KMS-11 (cell line): ENCODE measurements at regions not wholly inside any gene's neighbourhood (a gene's known extent, or its start where the extent isn't known, plus 50 kb on each side); places are given as distances from the start of the nearest gene placed in this dataset.

Source experiments
- H2AFZ ChIP-seq: fragments of 200-600 bp; sonication (generic); 2 replicates; pipeline ENCODE4 v1.6.1; 2016; ENCODE audit warnings: antibody characterized with exemption, mixed run types, low read depth
- H3K27ac ChIP-seq: fragments of 200-600 bp; sonication (generic); 2 replicates; pipeline ENCODE4 v1.6.1; 2016; ENCODE audit warnings: mild to moderate bottlenecking, mixed run types
- H3K27me3 ChIP-seq: fragments of 200-600 bp; sonication (generic); 2 replicates; pipeline ENCODE4 v1.6.1; 2017; ENCODE audit warnings: mild to moderate bottlenecking, low read depth, mixed run types, moderate library complexity; ENCODE audit not compliant: insufficient read depth
- H3K36me3 ChIP-seq: fragments of 200-600 bp; sonication (generic); 2 replicates; pipeline ENCODE4 v1.6.1; 2017; ENCODE audit warnings: mild to moderate bottlenecking, mixed run types; ENCODE audit not compliant: insufficient read depth
- H3K4me1 ChIP-seq: fragments of 200-600 bp; sonication (generic); 2 replicates; pipeline ENCODE4 v1.6.1; 2016; ENCODE audit warnings: mild to moderate bottlenecking, low read depth, mixed run types; ENCODE audit not compliant: poor library complexity, severe bottlenecking
- H3K4me2 ChIP-seq: fragments of 200-600 bp; sonication (generic); 2 replicates; pipeline ENCODE4 v1.7.0; 2016; ENCODE audit warnings: mild to moderate bottlenecking, mixed run types
- H3K4me3 ChIP-seq: fragments of 200-600 bp; sonication (generic); IDR thresholded peaks from 2 replicates; pipeline ENCODE4 v1.6.1; 2017; ENCODE audit warnings: low read depth, low read length, mixed read lengths; ENCODE audit not compliant: insufficient read depth
- H3K79me2 ChIP-seq: fragments of 200-600 bp; sonication (generic); 2 replicates; pipeline ENCODE4 v1.6.1; 2016; ENCODE audit warnings: low read depth, mixed run types; ENCODE audit not compliant: insufficient read depth
- H3K9ac ChIP-seq: fragments of 200-600 bp; sonication (generic); 2 replicates; pipeline ENCODE4 v1.6.1; 2016; ENCODE audit warnings: mild to moderate bottlenecking, mixed run types
- H4K20me1 ChIP-seq: fragments of 200-600 bp; sonication (generic); 2 replicates; pipeline ENCODE4 v1.6.1; 2016; ENCODE audit warnings: mild to moderate bottlenecking, mixed run types; ENCODE audit not compliant: insufficient read depth
- TF ChIP-seq, protein P1 (sequence below): fragments of 200-600 bp; sonication (generic); conservative IDR thresholded peaks from 2 replicates; pipeline ENCODE4 v1.6.1; 2017; ENCODE audit warnings: low read depth, mild to moderate bottlenecking, antibody characterized with exemption, low read length, moderate library complexity, mixed read lengths

- no peak overlapping the region for H3K4me3 ChIP-seq
These were observed 199.6 kb upstream of the DAB2 start for GRCh38 chr5:39624268-39624886.

GRCh38 chr5:39623291-39623865 lies 198.6 kb upstream of the DAB2 start:
- Histone ChIP-seq H3K4me2 (no peak overlapping the region), H4K20me1 (no peaks in the 10 kb centered on the region), H3K27ac (no peak overlapping the region), H3K36me3 (no peaks in the 10 kb centered on the region), H3K9ac (no peak overlapping the region), H3K27me3 (no peaks in the 10 kb centered on the region), H3K79me2 (no peaks in the 10 kb centered on the region), H3K4me3 (no peak overlapping the region), H3K4me1 (no peaks in the 10 kb centered on the region), H2AFZ (no peak overlapping the region)
- TF ChIP-seq, protein P1, sequence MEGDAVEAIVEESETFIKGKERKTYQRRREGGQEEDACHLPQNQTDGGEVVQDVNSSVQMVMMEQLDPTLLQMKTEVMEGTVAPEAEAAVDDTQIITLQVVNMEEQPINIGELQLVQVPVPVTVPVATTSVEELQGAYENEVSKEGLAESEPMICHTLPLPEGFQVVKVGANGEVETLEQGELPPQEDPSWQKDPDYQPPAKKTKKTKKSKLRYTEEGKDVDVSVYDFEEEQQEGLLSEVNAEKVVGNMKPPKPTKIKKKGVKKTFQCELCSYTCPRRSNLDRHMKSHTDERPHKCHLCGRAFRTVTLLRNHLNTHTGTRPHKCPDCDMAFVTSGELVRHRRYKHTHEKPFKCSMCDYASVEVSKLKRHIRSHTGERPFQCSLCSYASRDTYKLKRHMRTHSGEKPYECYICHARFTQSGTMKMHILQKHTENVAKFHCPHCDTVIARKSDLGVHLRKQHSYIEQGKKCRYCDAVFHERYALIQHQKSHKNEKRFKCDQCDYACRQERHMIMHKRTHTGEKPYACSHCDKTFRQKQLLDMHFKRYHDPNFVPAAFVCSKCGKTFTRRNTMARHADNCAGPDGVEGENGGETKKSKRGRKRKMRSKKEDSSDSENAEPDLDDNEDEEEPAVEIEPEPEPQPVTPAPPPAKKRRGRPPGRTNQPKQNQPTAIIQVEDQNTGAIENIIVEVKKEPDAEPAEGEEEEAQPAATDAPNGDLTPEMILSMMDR: no peak

More at GRCh38 chr5:39624268-39624886, 199.6 kb upstream of the DAB2 start:
- no peaks in the 10 kb centered on the region for H3K4me1 ChIP-seq
- H3K27me3 ChIP-seq: no peaks in the 10 kb centered on the region
- no peaks in the 10 kb centered on the region for H3K79me2 ChIP-seq
- H3K4me2 ChIP-seq: no peak overlapping the region
- TF ChIP-seq, protein P1: no peak
- no peak overlapping the region for H3K9ac ChIP-seq
- no peak overlapping the region for H2AFZ ChIP-seq
- H3K27ac ChIP-seq: no peak overlapping the region
- no peaks in the 10 kb centered on the region for H4K20me1 ChIP-seq
- H3K36me3 ChIP-seq: no peaks in the 10 kb centered on the region

- TF ChIP-seq, protein P1: no peak
- no peaks in the 10 kb centered on the region for H4K20me1 ChIP-seq
- H3K4me2 ChIP-seq: no peak overlapping the region
- H3K36me3 ChIP-seq: no peaks in the 10 kb centered on the region
- no peak overlapping the region for H3K4me3 ChIP-seq
- H3K27me3 ChIP-seq: no peaks in the 10 kb centered on the region
- H3K79me2 ChIP-seq: no peaks in the 10 kb centered on the region
- no peak overlapping the region for H2AFZ ChIP-seq
- H3K4me1 ChIP-seq: no peaks in the 10 kb centered on the region
- no peak overlapping the region for H3K9ac ChIP-seq
- H3K27ac ChIP-seq: no peak overlapping the region
These were observed 197.5 kb upstream of the DAB2 start for GRCh38 chr5:39622281-39622680.

DNA sequence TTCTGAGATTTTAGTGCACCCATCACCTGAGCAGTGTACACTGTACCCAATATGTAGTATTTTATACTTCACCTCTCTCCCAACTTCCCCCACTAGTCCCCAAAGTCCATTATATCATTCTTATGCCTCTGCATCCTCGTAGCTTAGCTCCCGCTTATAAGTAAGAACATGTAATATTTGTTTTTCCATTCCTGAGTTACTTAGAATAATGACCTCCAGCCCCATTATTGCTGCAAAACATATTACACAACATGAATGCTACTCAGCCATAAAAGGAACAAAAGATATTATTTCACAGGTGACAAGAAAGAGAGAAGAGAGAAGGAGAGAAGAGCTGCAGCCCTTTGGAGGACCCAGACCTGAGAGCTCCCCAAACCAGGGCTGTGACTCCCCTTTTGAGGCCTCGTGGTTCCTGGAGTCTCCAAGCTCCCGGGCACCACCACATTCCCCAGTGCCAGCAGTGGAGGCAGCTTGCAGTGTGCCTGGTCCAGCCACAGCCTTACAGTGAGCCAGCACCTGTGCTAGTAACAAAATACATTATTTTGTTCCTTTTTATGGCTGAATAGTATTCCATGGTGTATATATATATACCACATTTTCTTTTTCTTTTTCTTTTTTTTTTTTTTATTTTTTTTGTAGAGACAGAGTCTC lies 194.5 kb upstream of the DAB2 start:
- Histone ChIP-seq H3K9ac (no peak overlapping the region), H3K4me2 (no peak overlapping the region), H3K79me2 (no peaks in the 10 kb centered on the region), H3K36me3 (no peaks in the 10 kb centered on the region), H3K27me3 (no peaks in the 10 kb centered on the region), H4K20me1 (no peaks in the 10 kb centered on the region), H3K27ac (no peak overlapping the region), H3K4me3 (no peak overlapping the region), H2AFZ (no peak overlapping the region), H3K4me1 (no peaks in the 10 kb centered on the region)
- TF ChIP-seq, protein P1: no peak
